GM13977 (cell line): ENCODE measurements at regions not wholly inside any gene's neighbourhood (a gene's known extent, or its start where the extent isn't known, plus 50 kb on each side); places are given as distances from the start of the nearest gene placed in this dataset.

Source experiments
- DNase-seq: peaks from one replicate; pipeline ENCODE4 v3.0.0; 2012; ENCODE audit warnings: low spot score
- in situ Hi-C: fragments of 300-500 bp; cut with MboI; formaldehyde crosslinking; loops from one replicate; pipeline ENCODE4 v1.12.0; 2022; ENCODE audit warnings: low sequenced_read_pairs, low pct_unique_long_range_greater_than_20kb, mixed read lengths, inconsistent platforms; ENCODE audit not compliant: unreplicated experiment
- TF ChIP-seq, protein P1 (sequence below): IDR thresholded peaks from 2 replicates; pipeline ENCODE4 v1.5.1; 2012; ENCODE audit warnings: mild to moderate bottlenecking, control low read depth; ENCODE audit not compliant: insufficient read depth; ENCODE audit errors: extremely low read depth, missing control alignments

DNA sequence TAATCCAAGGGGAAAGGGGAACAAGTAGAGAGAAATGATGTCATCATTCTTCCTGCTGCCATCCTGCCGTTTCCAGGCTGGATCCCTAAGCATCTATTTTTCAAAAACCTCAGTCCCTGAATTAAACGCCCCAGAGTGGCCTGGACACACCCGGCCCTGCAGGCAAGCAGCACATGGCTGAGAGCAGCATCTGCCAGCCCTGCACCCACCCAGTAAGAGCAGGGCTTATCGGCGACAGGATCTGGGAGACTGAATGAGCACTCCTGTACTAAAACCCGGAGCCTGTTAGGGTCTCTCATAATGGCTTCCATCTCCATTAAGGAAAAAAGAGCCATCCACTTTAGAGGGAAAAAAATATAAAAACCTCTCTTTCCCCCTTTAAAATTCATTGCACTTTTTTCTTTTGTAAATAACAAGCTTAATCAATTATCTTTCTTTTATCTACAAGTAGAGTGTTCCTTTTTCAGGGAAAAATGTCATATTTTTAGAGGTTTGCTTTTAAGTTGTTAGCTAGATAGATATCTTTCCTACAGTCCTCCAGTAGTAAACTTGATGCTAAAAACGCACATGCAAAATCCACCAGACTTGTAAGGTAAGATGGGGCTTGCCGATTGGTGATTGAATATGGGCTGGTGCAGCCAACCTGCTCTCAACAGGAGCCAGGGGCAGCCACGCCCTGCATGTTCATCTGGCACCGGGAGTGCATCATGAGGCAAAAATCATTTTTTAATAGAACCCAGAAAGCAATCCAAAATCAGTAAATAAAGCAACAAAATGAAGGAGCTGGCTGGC lies 457.8 kb downstream of the EIPR1 start:
- no peak for DNase-seq
- TF ChIP-seq, protein P1, sequence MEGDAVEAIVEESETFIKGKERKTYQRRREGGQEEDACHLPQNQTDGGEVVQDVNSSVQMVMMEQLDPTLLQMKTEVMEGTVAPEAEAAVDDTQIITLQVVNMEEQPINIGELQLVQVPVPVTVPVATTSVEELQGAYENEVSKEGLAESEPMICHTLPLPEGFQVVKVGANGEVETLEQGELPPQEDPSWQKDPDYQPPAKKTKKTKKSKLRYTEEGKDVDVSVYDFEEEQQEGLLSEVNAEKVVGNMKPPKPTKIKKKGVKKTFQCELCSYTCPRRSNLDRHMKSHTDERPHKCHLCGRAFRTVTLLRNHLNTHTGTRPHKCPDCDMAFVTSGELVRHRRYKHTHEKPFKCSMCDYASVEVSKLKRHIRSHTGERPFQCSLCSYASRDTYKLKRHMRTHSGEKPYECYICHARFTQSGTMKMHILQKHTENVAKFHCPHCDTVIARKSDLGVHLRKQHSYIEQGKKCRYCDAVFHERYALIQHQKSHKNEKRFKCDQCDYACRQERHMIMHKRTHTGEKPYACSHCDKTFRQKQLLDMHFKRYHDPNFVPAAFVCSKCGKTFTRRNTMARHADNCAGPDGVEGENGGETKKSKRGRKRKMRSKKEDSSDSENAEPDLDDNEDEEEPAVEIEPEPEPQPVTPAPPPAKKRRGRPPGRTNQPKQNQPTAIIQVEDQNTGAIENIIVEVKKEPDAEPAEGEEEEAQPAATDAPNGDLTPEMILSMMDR = no peak
- in situ Hi-C loops = no loop called here

DNA sequence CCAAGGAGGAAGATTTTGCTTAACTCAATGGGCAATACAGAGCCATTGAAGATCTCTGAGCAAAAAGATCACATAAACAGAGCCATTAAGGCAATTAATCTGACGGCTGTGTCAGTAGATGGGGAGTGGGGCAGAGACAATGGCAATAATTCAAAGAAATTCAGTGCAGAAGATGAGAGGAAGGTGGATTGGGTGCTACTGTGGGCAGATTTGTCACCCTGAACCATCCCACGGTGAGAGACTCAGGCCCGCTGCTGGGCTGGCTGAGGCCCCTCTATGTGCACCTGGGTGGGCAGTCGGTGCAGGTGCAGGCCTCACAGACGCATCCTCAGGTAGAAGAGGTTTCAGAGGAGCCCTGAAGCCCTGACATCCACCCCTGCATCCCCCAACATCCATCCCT lies 458.6 kb downstream of the EIPR1 start:
- no peak for DNase-seq
- in situ Hi-C loops = no loop called here
- TF ChIP-seq, protein P1 = no peak

DNA sequence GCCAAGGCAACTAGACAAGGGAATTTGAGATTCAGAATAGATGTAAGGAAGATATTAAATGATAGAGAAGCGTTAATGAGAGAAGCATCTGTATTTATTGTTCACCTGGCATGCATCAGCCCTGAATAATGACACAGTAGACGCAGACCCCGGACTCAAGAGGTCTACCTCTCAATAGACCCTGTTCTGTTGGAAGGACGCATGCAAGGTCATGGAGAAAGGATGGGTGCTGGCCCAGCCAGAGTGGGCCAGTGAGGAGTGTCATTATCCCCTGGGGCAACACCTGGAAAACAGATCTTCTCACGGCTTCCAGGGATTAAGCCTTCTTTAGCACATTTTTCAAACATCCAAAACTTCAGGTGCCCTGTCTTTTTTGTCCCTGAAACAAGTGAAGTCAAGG lies 461.0 kb downstream of the EIPR1 start:
- in situ Hi-C loops = no loop called here

DNA sequence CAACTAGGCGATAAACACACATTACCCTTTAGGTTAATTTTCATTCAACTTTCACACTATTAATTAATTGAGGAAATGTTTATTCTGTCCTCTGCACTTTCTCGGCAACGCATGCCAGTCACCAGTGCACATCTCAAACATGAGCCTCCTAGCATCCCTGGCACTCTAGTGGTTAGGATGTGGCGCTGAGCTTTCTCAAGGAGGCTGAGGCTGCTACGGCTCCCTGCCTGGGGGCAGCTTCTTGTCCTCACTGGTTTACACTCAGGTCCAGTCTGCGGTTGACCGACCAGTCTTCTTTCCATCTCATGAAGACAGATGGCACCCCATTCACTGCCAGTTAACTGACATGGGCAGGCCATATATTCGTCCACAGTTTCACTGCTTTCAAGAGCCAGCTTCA lies 463.4 kb downstream of the EIPR1 start:
- in situ Hi-C loops = no loop called here
- TF ChIP-seq, protein P1 = no peak
- no peak for DNase-seq

More for the DNA sequence above, 461.0 kb downstream of the EIPR1 start:
- TF ChIP-seq, protein P1 = no peak
- no peak for DNase-seq

DNA sequence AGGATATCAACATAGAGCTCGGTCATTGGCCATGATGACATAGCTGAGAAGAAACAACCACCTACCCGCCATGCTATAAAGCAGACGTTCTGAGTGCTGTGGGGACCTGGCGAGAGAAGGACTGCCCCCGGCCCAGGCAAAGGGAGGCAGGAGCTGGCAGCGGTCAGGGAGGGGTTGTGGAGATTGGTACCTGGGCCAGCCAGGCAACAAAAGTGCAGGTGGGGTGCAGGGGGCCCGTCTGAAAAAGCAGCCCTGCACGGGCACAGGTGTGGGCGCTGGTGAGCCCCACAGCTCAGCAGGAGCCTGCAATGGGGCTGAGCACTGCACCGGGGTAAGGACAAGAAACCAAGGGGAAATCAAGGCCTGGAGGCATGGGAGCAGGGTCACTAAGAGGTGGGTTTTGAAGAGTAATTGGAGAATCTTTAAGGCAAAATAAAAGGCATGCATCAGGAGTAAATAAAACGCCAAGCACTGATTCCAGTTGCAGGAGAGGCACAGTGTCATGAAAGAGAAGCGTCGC lies 464.0 kb downstream of the EIPR1 start:
- in situ Hi-C loops = no loop called here
- DNase-seq = no peak
- TF ChIP-seq, protein P1 = no peak

DNA sequence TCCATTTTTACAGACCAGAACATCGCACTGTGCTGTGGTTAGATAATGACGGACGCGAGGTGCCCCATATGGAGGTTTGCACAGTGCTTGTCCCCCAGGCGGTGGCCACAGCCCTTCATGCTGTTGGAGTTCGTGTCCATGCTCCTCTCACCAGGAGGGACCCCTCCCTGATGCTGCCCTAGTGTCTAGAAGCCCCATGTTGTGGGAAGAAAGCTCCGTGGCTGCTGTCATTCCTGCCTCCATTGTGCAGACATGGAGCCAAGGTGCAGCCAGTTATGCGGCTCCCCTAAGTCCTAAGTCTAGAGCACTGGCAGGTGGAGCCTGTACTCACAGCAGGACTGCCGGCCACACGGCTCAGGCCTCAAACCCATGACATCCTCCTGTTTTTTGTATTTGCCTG lies 464.9 kb downstream of the EIPR1 start:
- in situ Hi-C loops = no loop called here
- TF ChIP-seq, protein P1 = no peak
- DNase-seq = no peak
